Right cardiac atrium (tissue), 5 donors: ENCODE measurements at regions not wholly inside any gene's neighbourhood (a gene's known extent, or its start where the extent isn't known, plus 50 kb on each side); places are given as distances from the start of the nearest gene placed in this dataset.
A peak's percentile ranks its signal among the peaks of the same experiment; 100 is the strongest.

Experiments used
- ATAC-seq, 2 donors: fragments of 200-7000 bp; cut with Tn5 transposase; one replicate each; pipeline versions ENCODE4 v1.8.0 to v1.9.1; 2020; ENCODE audit warnings: moderate library complexity in 2 of 2, mild to moderate bottlenecking in 1 of 2
- DNase-seq, 3 donors: peaks; one replicate each; pipeline ENCODE4 v3.0.0-alpha.2; 2020
- H3K27ac ChIP-seq: one replicate; pipeline ENCODE4 v1.5.1; 2013; ENCODE audit warnings: mild to moderate bottlenecking, low read length, control low read depth, moderate library complexity
- H3K27me3 ChIP-seq: one replicate; pipeline ENCODE4 v1.6.1; 2013; ENCODE audit not compliant: control insufficient read depth, insufficient read depth
- H3K4me1 ChIP-seq: one replicate; pipeline ENCODE4 v1.6.1; 2013; ENCODE audit warnings: low read length; ENCODE audit not compliant: control insufficient read depth, insufficient read depth
- H3K4me3 ChIP-seq: one replicate; pipeline ENCODE4 v1.5.1; 2013; ENCODE audit warnings: low read length, control low read depth
- H3K9me3 ChIP-seq: one replicate; pipeline ENCODE4 v1.6.1; 2013; ENCODE audit warnings: low read length; ENCODE audit not compliant: control insufficient read depth
- WGBS: extraction: QIAGEN DNeasy Blood & Tissue Kit; methylation state at CpG from one replicate; pipeline ENCODE4 v1.1.7; 2013; 5-methylcytosine and 5-hydroxymethylcytosine counted together
- intact Hi-C, 4 donors: fragments of 100-400 bp; cut with DNase I; formaldehyde crosslinking; loops; one replicate each; pipeline versions ENCODE4 v1.11.0 to v1.14.0; 2022 to 2023
- donor health status: healthy with polysubstance abuse.
- donor health status: DM: no; HTN: yes; CAD: no.
- donor health status: DM: no; HTN: no; CAD: no.
- donor health status: DM: no; HTN: yes; CAD: no; lungs with severe emphysema.
- donor health status: DM: yes; HTN: yes; CAD: no.

GRCh38 chr9:86408121-86408520 lies 53.9 kb upstream of the TUT7 start:
- no peak for ATAC-seq
- no peak overlapping the region for H3K27ac ChIP-seq
- no peak overlapping the region for H3K4me3 ChIP-seq
- peaks cover 2% of the 10 kb centered on the region for H3K4me1 ChIP-seq
- 93% methylated on average over 1 of the region's 1 CpG for WGBS
- no peak for DNase-seq
- intact Hi-C loops = no loop called here
- H3K9me3 ChIP-seq = no peaks in the 10 kb centered on the region
- H3K27me3 ChIP-seq = no peaks in the 10 kb centered on the region

GRCh38 chr9:86407022-86407421 lies 52.8 kb upstream of the TUT7 start:
- no peak for ATAC-seq
- WGBS = 83% methylated on average over 3 of the region's 3 CpGs
- H3K4me1 ChIP-seq = peaks cover 2% of the 10 kb centered on the region
- intact Hi-C loops = no loop called here
- H3K4me3 ChIP-seq = no peak overlapping the region
- no peaks in the 10 kb centered on the region for H3K9me3 ChIP-seq
- H3K27ac ChIP-seq = no peak overlapping the region
- no peak for DNase-seq
- no peaks in the 10 kb centered on the region for H3K27me3 ChIP-seq

- H3K4me3 ChIP-seq = no peak overlapping the region
- no peak overlapping the region for H3K27ac ChIP-seq
- intact Hi-C loops = no loop called here
- WGBS = 56% methylated on average over 4 of the region's 4 CpGs
- peaks cover 2% of the 10 kb centered on the region for H3K4me1 ChIP-seq
- H3K9me3 ChIP-seq = no peaks in the 10 kb centered on the region
- ATAC-seq = no peak
- DNase-seq = no peak
- no peaks in the 10 kb centered on the region for H3K27me3 ChIP-seq
Measured at GRCh38 chr9:86406366-86406765, 52.2 kb upstream of the TUT7 start.

GRCh38 chr9:86405926-86406325 lies 51.7 kb upstream of the TUT7 start:
- DNase-seq (no peak), ATAC-seq (peak in 1 of 2 donors; percentile 32)
- intact Hi-C loops = no loop called here

GRCh38 chr9:86405086-86405491 lies 50.9 kb upstream of the TUT7 start:
- intact Hi-C loops = no loop called here
- no peaks in the 10 kb centered on the region for H3K9me3 ChIP-seq
- H3K27me3 ChIP-seq = no peaks in the 10 kb centered on the region
- 65% methylated on average over 2 of the region's 2 CpGs for WGBS
- peaks cover 2% of the 10 kb centered on the region for H3K4me1 ChIP-seq
- ATAC-seq = no peak
- no peak overlapping the region for H3K4me3 ChIP-seq
- H3K27ac ChIP-seq = no peak overlapping the region
- DNase-seq = no peak

More at GRCh38 chr9:86405926-86406325, 51.7 kb upstream of the TUT7 start:
- H3K27ac ChIP-seq = no peak overlapping the region
- H3K9me3 ChIP-seq = no peaks in the 10 kb centered on the region
- H3K4me3 ChIP-seq = no peak overlapping the region
- H3K27me3 ChIP-seq = no peaks in the 10 kb centered on the region
- 24% methylated on average over 4 of the region's 4 CpGs for WGBS
- peaks cover 2% of the 10 kb centered on the region for H3K4me1 ChIP-seq
